GM08714 (cell line): ENCODE measurements at regions not wholly inside any gene's neighbourhood (a gene's known extent, or its start where the extent isn't known, plus 50 kb on each side); places are given as distances from the start of the nearest gene placed in this dataset.
A peak's percentile ranks its signal among the peaks of the same experiment; 100 is the strongest.
"Not testable (repeated sequence)": the region's sequence is repeated elsewhere in the genome, so short reads cannot be mapped to it uniquely, and the experiment has no call there.

Experiments
- H3K4me3 ChIP-seq: fragments of 200-500 bp; sonication (Bioruptor generic); 2 replicates; pipeline ENCODE4 v1.5.1; 2014; ENCODE audit warnings: mild to moderate bottlenecking, low read length, inconsistent platforms
- ZNF274 ChIP-seq: IDR thresholded peaks from 2 replicates; pipeline ENCODE4 v1.6.1; 2012; ENCODE audit warnings: mild to moderate bottlenecking, low read depth, low read length

- no peak overlapping the region for H3K4me3 ChIP-seq
- no peak for TF ChIP-seq ZNF274
These were observed 256.7 kb downstream of the NAF1 start for GRCh38 chr4:162909952-162910351.

- H3K4me3 ChIP-seq, result no peak overlapping the region
- no peak for TF ChIP-seq ZNF274
These were observed 272.3 kb downstream of the NAF1 start for GRCh38 chr4:162894387-162894786.

GRCh38 chr4:162891788-162892707 is 274.6 kb downstream of the NAF1 start:
- H3K4me3 ChIP-seq, result peak overlapping the region; percentile 48; the same call in 1 of the 2 replicates
- TF ChIP-seq ZNF274, result no peak

GRCh38 chr4:162878096-162878495 is 288.6 kb downstream of the NAF1 start:
- TF ChIP-seq ZNF274, result no peak
- H3K4me3 ChIP-seq, result no peak overlapping the region

GRCh38 chr4:162874748-162875147 is 291.9 kb downstream of the NAF1 start:
- H3K4me3 ChIP-seq, result no peak overlapping the region
- TF ChIP-seq ZNF274, result no peak

- no peak overlapping the region for H3K4me3 ChIP-seq
- TF ChIP-seq ZNF274, result no peak
These were observed 294.7 kb downstream of the NAF1 start for GRCh38 chr4:162871990-162872389.

- no peak overlapping the region for H3K4me3 ChIP-seq
- no peak for TF ChIP-seq ZNF274
These were observed 297.5 kb downstream of the NAF1 start for GRCh38 chr4:162869157-162869556.

GRCh38 chr4:162866565-162866964 is 300.1 kb downstream of the NAF1 start:
- no peak overlapping the region for H3K4me3 ChIP-seq

GRCh38 chr4:162865102-162865501 is 301.6 kb downstream of the NAF1 start:
- no peak overlapping the region for H3K4me3 ChIP-seq
- no peak for TF ChIP-seq ZNF274

More at GRCh38 chr4:162866565-162866964, 300.1 kb downstream of the NAF1 start:
- no peak for TF ChIP-seq ZNF274

- no peak for TF ChIP-seq ZNF274
- H3K4me3 ChIP-seq, result no peak overlapping the region
These were observed 312.9 kb downstream of the NAF1 start for GRCh38 chr4:162853788-162854187.

- no peak for TF ChIP-seq ZNF274
These were observed 314.0 kb downstream of the NAF1 start for GRCh38 chr4:162852642-162853041.

GRCh38 chr4:162851241-162851758 is 315.4 kb downstream of the NAF1 start:
- H3K4me3 ChIP-seq, result not testable (repeated sequence)

More at GRCh38 chr4:162852642-162853041, 314.0 kb downstream of the NAF1 start:
- H3K4me3 ChIP-seq, result no peak overlapping the region

- no peak for TF ChIP-seq ZNF274
- no peak overlapping the region for H3K4me3 ChIP-seq
These were observed 316.8 kb downstream of the NAF1 start for GRCh38 chr4:162849937-162850336.

- H3K4me3 ChIP-seq, result no peak overlapping the region
- TF ChIP-seq ZNF274, result no peak
These were observed 318.6 kb downstream of the NAF1 start for GRCh38 chr4:162847945-162848549.

GRCh38 chr4:162841753-162842152 is 324.9 kb downstream of the NAF1 start:
- TF ChIP-seq ZNF274, result no peak

More at GRCh38 chr4:162841753-162842152, 324.9 kb downstream of the NAF1 start:
- H3K4me3 ChIP-seq, result no peak overlapping the region
